ENCODE measurements at regions not wholly inside any gene's neighbourhood (a gene's known extent, or its start where the extent isn't known, plus 50 kb on each side); places are given as distances from the start of the nearest gene placed in this dataset.

DNA sequence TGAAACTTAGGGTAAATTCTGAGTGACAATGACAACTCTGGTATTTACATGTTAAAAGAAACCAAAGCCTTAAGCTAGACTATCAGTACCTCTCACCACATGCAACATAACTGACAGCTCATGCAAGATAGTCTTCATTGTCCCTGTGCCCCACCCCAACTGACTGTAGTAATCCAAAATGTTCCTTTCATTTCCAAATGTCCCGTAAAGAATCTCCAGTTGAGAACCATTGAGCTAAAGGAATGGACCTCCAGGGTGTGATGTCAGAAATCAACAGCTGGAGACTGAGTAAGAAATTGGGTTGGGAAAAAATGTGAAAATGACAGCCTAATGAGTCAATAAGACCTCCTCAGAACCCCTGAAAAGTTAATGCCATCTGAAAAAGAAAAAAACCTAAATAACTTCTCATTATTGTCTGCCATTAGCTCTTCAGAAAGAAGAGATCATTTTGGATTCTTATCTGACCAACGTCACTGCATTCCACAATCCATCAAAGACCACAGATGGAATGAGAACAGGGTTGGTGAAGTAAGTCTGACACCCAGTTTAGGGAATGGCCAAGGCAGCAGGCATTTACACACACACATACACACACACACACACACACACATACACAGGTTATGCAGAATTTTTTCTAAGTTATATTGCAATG lies 51.7 kb upstream of the ACVR2A start:
- peak; percentile 56 to 60 for DNase-seq (ENCODE audit: low read depth in 2 of 2)

DNA sequence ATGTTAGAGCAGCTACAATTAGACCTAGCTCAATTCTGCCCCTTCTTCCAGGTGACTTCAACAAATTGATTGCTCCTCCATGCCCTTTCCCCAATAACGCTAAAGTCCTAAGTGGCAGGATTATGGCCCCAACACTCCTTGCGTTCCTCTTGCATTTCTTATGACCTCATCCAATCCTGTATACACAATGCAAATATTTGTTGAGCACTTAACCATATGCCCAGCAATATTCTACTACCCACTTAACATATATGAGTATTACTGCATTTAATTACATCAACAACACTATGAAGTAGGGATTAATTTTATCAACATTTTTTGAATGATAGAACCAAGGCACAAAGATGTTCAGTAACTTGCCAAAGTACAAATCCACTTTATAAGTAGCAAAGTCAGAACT lies 54.2 kb upstream of the ACVR2A start:
- DNase-seq (ENCODE audit: low read depth in 2 of 2): no peak

DNA sequence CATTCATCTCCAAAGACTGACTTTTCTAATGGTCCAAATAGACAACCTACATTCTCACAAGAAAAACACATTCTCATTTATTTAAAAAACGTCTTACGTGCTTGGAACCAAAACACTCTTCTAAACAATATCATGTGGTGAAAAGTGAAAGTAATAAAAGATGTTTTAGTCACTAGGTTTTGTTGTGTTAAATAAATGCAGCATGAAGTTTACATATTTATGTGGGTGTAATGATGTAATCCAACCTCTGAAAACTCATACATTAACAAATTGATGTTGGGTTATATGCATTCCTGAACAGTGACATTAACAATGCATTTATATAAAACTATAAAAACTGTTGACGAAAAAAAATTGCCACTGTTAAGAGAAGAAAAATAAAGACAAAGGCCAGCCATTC lies 55.1 kb upstream of the ACVR2A start:
- DNase-seq (ENCODE audit: low read depth in 2 of 2): peak; percentile 16 to 25

DNA sequence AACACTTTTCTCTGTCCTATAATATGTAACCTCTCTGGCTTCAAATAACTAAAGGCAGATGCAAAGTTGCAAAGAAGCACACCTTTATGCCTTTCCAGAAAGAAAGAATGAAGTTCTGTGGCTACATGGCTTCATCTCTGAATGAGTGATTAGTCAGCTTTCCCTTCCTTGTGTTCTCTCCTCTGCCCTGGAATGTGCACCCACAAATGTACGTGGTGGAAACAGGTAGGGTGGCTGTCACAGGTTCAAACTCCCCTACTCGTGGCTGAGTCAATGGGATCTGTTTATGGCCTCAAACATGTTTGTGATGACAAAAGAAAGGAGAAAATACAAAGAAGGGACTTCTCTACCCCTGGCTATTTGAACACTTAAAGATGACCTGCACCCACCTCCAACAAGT lies 55.5 kb upstream of the ACVR2A start:
- no peak for DNase-seq (ENCODE audit: low read depth in 2 of 2)

DNA sequence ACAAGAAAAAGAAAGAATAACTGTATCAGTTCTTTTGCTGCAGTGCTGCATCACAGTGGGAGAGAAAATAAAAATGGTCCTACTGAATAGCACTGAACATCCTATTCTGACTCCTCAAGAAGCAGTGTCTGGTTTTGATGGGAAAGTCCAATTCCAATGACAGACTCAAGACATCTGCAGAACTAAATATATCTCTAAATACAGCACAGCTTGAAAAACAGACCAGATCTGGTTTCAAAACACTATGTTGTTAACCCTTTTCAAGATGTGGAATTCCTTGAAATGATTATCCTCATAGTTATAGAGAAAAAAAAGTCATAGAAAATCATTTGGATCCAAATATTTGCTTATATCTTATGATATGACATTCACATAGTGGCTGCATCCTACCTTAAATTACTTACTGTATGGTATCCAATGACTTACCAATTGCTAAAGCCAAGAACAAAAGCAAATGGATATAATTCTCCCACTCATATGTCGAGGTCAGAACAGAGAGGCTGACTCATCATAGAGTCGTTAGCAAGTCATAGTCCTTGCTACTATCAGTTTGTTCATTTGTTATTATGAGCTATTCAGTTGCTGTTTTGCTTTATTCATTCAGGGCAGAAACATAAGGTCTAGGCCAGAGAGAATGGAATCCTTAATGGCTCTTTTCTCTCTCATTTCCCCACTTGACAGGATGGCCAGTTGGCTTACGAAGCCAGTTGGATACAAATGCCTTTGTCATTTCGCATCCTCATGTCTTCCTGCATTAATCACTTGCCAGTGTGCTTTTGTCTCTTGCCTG lies 62.5 kb upstream of the ACVR2A start:
- DNase-seq (ENCODE audit: low read depth in 2 of 2): no peak

DNA sequence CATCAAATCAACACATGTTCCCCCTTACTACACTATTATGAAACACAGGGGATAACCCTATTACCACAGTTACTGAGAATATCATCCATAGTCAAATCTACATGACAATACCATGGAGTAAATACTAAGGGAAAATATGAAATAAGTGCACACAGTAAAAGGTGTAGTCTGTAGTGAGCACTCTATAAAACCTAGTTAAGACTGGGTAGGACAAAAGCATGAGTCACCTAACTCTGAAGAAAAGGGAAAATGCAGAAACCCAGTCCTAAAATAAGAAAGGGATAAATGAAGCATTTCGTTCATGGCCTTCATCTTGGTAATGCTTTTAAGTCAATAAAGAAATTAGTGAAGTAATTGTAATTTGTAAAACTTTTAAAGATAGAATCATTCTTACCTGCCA lies 65.4 kb upstream of the ACVR2A start:
- DNase-seq (ENCODE audit: low read depth in 2 of 2): no peak

DNA sequence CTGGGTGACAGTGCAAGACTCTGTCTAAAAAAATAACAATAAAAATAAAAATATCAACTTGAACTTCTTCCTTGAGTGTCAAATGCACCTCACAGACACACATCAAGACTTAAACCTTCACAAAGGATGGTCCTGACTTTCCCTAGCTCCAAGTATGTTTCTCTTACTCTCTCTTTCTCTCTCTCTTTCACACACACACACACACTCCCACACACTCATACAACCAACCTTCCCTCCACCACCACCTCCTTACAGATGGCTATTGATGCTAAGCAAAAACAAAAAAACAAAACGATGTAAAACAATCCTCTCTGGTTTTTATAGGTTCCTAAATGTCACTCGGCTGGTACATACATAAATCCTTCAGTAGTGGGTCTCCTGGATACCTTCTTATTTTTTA lies 67.4 kb upstream of the ACVR2A start:
- no peak for DNase-seq (ENCODE audit: low read depth in 2 of 2)

DNA sequence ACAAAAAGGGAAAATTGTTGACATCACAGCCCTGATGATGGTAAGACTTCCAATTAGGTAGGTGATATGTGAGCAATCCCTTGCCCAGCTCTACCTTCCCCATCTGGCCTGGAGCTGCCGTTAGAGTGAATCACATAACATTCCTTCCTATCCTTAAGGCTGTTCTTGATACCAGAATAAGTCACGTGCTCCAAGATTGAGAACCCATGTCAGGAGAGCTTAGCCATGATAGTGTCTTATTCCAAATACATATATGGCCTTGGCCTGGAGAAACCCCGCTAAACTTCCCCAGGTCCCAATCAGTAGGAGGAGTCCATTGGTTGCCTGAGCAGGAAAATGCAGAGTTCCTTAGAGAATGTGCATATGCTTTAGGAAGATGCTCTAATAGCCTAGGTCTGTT lies 70.0 kb upstream of the ACVR2A start:
- no peak for DNase-seq (ENCODE audit: low read depth in 2 of 2)

DNA sequence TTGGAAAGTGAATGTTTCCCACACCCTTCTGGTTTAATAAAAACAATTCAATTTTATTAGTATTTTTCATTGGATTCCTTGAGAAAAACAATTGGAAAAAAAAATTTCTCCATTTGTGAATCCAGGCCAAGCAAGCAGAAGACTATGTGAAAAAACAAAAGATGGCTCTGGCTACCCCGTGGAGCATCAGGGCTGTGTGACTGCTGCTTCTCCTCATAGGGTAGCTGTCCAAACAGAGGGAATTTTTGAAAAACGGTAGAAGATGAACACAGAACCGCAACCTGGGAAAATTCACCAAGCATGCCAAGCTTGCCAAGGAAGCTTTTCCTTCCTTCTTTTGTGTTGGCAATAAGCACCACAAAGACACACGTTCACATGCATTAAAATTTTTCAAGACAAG lies 71.3 kb upstream of the ACVR2A start:
- DNase-seq (ENCODE audit: low read depth in 2 of 2): no peak

DNA sequence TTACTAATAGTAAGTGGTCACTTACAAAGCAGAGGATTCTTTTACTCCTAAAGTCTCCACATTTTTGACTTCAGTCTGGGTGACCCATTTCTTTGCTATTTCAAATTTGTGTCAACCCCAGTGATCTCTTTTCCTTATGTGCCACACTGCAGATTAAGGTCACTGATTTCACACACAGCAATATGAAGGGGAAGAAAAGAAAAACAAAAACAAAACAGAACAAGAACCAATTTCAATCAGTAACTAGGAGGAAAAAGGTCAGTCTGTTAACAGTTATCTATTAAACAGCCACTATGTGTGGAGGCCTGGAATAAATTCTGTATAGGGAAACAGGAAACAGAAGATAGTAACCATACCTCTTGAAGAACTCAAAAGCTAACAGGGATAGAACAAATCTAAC lies 72.0 kb upstream of the ACVR2A start:
- no peak for DNase-seq (ENCODE audit: low read depth in 2 of 2)

DNA sequence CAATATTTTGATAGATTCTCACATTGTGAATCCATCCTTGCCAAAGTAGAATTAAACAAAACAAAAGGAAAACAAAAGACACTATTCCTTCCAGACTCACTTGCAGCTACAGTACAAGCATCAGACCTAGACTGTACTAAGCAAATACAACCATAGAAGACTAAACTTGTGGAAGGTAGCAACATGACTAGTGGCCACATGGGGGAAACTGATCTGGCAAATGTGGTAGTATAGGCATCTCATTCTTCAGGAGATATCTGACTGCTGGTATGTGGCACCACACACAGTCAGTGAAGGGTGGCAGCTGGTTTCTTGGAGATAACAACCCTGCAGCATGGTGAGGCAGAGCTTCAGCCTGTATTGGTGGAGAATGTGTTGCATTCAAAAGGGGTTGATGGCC lies 81.0 kb upstream of the ACVR2A start:
- DNase-seq (ENCODE audit: low read depth in 2 of 2): no peak

DNA sequence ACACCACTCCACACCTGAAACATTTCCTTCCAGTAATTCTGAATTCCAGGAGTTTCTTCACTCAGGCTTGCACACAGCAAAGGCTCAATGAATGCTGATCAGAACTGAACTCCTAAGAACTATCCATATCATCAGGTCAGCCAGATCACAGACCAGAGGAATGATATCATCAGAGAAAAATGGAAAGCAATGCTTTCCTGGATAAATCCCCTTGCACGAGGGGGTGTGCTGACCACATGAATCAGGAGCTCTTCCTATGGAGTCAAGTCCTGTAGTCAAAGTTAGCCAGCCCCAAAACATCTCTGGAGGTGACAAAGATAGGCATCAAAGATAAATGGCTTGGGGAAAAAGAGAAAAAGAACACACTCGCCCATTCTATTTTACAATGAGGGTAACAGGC lies 83.8 kb upstream of the ACVR2A start:
- DNase-seq (ENCODE audit: low read depth in 2 of 2): no peak

DNA sequence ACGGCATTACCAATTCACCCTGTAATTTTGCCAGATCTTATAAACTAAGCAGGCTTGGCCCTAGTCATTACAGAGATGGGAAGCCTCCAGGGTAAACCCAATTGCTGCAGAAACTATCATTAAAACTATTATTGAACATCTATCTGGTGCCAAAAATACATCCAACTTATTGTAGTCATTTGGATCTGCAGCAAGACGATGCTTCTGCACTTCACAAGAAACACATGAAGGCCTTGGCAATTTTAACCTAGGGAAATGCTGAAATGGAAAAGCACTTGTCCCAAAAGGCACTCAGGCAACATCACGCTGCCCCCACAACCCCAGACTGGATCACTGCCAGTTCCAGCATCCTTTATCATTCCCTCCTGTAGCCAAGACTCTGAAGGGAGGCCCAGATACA lies 85.3 kb upstream of the ACVR2A start:
- no peak for DNase-seq (ENCODE audit: low read depth in 2 of 2)

DNA sequence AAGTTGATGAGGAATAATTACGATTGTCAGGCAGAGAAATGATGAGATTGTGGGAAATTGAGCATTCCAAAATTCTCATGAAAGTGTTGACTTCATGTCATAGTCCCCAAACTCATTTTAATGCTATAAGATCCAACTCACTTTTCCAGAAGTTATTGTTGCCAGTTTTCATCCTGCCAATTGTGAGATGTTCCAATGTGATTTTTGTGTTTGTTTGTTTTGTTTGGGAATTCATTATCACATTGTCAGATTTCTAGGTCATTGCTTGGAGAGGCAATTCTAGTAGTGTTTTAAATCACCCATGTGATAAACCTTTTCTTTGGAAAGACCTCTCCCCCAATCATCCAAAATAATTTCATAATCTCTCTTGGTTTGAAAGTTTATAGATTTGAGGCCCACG lies 86.0 kb upstream of the ACVR2A start:
- no peak for DNase-seq (ENCODE audit: low read depth in 2 of 2)

DNA sequence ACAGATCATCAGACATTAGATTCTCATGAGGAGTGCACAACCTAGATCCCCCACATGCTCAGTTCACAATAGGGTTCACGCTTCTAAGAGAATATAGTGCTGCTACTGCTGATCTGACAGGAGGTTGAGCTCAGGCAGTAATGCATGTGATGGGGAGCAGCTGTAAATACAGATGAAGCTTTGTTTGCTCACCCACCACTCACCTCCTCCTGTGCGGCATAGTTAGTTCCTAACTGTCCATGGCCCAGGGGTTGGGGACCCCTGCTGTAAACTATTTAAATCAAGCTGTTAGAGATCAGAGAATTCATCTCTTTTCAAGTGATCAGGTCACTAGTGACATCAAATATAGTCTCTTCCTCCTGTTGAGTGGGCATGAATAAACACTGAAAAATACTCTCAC lies 88.8 kb upstream of the ACVR2A start:
- DNase-seq (ENCODE audit: low read depth in 2 of 2): no peak

DNA sequence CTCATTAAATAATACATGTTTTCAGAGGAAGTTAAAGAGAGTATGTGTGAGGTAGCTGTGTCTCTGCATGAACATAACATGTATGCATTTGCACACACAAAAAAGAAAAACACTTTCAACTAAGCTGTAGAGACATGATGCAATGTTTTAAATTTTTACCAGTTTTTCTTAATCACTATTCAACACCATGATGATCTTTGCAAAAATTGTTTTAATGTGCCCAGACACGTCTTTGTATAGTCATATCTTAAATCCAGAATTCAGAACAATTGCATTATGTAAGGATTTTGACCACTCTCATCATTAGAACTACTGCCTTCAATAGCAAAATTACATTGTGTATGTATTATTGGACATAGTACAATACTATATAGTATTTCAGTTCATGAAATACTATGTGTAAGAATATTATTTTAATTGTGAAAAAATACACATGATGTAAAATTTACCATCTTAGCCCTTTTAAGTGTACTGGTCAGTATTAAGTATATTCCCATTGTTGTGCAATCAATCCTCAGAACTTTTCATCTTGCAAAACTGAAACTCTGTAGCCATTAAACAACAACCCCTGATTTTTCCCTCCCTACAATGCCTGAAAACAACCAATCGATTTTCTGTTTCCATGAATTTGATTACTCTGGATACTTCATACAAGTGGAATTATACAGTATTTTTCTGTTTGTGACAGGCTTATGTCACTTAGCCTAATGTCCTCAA lies 104.5 kb upstream of the ACVR2A start:
- DNase-seq (ENCODE audit: low read depth in 2 of 2): no peak

DNA sequence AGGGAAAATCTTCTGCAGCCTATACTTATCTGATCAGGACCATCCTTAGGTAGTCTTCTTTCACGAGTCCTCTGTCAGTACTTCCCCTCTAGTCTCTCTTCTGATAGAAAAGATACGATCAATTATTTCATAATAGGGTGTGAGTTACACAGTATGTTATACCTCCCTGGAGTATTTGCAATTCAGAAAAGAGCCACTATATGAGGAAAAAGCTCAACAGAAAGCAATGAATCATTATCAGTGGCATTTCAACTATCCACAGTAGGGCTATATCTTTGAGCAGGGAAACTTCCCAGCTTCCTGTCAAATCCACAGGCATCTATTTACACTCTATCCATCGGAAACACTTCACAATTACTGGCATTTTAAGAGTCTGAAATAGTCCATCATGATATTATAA lies 105.3 kb upstream of the ACVR2A start:
- no peak for DNase-seq (ENCODE audit: low read depth in 2 of 2)

DNA sequence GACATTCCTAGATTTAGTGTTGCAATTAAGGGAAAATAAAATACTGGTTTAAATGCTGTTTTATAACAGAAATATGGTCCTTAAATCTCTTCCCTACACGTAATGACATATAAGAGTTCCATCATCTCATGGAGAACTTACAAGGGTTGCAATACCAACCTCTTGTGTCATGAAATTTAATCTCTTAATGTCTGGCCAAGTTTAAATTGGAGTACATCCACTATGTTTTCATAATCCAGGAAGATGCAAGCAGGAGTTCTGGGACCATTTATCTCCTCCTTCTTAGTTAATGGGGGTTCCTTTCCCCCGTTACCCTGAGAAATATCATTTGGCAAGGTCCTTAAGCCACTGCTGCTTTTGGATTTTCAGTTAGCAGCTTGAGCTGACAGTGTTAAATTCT lies 126.0 kb upstream of the ACVR2A start:
- no peak for DNase-seq (ENCODE audit: low read depth in 2 of 2)

DNA sequence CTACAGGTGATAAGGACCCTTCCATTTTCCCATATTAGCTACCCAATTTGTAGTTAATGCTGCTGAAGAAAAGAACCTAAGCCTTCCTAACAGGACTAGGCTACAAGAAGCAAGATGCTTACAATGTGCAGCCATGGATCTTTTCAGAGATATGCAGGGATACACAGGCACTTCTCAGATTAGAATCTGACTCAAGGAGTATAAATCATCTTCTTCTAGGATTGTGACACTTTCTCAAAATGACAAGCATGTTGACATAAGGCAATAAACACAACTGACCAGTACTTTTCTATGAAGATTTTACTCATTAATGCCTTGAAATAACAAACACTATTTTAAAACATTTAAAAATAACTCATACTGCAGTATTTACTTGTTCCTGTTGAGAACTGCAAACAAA lies 127.9 kb upstream of the ACVR2A start:
- no peak for DNase-seq (ENCODE audit: low read depth in 2 of 2)

DNA sequence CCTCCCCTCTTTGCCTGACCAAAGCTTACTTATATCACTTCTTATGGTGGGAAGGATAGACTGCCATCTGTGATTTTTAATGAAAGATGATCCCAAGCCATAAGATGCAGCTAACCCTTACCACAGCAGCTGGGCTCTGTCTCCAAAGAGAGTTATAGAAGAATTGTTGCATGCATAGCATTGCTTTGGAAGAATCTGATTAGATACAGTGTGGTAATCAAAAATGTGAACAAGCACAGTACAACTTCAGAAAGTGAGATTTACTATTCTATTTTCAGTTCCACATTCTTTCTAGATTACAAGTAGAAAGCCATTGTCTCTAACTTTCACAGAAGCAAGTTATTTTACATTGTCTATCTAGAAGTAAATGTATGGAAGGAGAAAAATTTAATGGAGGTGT lies 129.0 kb upstream of the ACVR2A start:
- no peak for DNase-seq (ENCODE audit: low read depth in 2 of 2)

DNA sequence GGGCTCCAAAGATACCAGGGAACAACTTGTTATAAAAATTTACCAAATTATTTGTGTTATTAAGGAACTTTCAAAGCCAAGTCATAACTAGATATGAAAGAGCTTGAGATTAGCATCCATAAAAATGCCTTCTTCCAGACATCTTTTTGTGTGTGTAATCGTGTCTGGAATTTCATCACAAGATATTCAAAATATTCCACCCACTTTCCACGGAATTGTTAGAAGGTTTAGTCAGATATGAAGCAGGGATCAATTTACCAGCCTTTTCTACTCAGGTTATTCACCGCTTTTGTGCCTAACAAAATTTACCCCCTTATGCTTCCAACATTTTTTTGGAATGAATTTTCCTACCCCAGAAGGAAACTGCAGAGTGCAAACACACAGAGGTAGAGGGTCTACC lies 130.2 kb upstream of the ACVR2A start:
- DNase-seq (ENCODE audit: low read depth in 2 of 2): no peak

DNA sequence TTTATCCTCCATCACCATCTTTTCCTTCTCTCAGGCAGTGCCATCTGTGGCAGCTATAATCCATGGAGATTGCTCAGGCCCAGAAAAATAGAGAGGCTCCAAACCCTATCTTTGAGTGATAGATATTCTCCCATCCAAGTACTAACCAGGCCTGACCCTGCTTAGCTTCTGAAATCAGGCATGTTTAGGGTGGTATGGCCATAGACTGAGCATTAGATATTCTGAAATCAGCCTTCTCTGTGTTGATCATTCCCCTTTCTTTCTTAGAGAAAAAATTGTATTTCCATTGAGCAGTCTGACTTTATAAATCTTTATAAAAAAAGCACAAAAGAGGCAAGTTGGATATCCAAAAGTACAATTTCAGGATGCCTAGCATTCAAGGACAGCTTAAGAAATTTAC lies 131.5 kb upstream of the ACVR2A start:
- DNase-seq (ENCODE audit: low read depth in 2 of 2): no peak

DNA sequence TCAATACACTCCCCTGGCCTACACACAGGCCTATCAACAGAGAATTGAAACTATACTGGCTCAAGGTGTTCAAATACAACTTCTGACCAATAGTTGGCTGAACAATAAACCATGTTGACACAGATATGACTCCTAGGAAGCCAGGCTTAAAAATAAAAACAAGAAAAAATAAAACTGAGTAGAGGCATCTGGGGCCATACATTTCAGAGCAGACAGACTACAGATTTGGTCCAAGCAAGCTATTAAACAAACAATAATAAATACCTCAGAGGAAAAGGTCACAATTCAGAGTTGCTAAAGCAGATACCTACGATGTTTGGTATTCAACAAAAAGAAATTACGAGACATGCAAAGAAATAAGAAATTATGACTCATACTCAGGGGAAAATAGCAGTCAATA lies 132.8 kb upstream of the ACVR2A start:
- DNase-seq (ENCODE audit: low read depth in 2 of 2): no peak
